Subcutaneous abdominal adipose tissue (tissue), 5 donors: ENCODE measurements at regions not wholly inside any gene's neighbourhood (a gene's known extent, or its start where the extent isn't known, plus 50 kb on each side); places are given as distances from the start of the nearest gene placed in this dataset.
"Not testable (repeated sequence)": the region's sequence is repeated elsewhere in the genome, so short reads cannot be mapped to it uniquely, and the experiment has no call there.

Experiments used
- H3K27ac ChIP-seq: one replicate; pipeline ENCODE4 v1.7.0; 2013; ENCODE audit warnings: low read depth, mild to moderate bottlenecking, inconsistent platforms, low read length, moderate library complexity
- H3K27me3 ChIP-seq, 5 donors: one replicate each; pipeline ENCODE4 v1.7.0; 2013; ENCODE audit warnings: low read length in 5 of 5, inconsistent platforms in 1 of 5; ENCODE audit not compliant: control insufficient read depth in 5 of 5, insufficient read depth in 4 of 5
- H3K36me3 ChIP-seq, 5 donors: one replicate each; pipeline ENCODE4 v1.7.0; 2013; ENCODE audit warnings: low read length in 5 of 5; ENCODE audit not compliant: control insufficient read depth in 5 of 5, insufficient read depth in 5 of 5
- H3K4me1 ChIP-seq, 5 donors: one replicate each; pipeline ENCODE4 v1.7.0; 2013; ENCODE audit warnings: low read length in 5 of 5, mild to moderate bottlenecking in 3 of 5, moderate library complexity in 1 of 5; ENCODE audit not compliant: control insufficient read depth in 5 of 5, insufficient read depth in 5 of 5
- H3K4me3 ChIP-seq, 5 donors: one replicate each; pipeline ENCODE4 v1.7.0; 2013; ENCODE audit warnings: low read length in 5 of 5, low read depth in 1 of 5
- H3K9ac ChIP-seq, 5 donors: one replicate each; pipeline ENCODE4 v1.7.0; 2013; ENCODE audit warnings: low read length in 5 of 5, mild to moderate bottlenecking in 4 of 5, moderate library complexity in 3 of 5
- H3K9me3 ChIP-seq, 5 donors: one replicate each; pipeline ENCODE4 v1.7.0; 2013; ENCODE audit warnings: low read length in 5 of 5; ENCODE audit not compliant: control insufficient read depth in 5 of 5
- donor health status: healthy.
- donor health status: healthy.
- donor health status: healthy.
- donor health status: healthy.
- donor health status: healthy.

DNA sequence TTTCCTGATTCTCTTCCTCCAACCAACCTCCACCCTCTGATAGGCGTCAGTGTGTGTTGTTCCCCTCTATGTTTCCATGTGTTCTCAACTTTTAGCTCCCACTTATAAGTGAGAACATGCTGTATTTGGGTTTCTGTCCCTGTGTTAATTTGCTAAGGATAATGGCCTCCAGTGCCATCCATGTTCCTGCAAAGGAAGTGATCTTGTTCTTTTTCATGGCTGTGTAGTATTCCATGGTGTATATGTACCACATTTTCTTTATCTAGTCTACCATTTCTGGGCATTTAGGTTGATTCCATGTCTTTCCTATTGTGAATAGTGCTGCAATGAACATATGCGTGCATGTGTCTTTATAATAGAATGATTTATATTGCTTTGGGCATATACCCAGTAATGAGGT lies 107.1 kb upstream of the CPHXL start:
- H3K9ac ChIP-seq, H3K27me3 ChIP-seq, H3K4me1 ChIP-seq, H3K27ac ChIP-seq, H3K36me3 ChIP-seq, H3K9me3 ChIP-seq, H3K4me3 ChIP-seq: not testable (repeated sequence)

DNA sequence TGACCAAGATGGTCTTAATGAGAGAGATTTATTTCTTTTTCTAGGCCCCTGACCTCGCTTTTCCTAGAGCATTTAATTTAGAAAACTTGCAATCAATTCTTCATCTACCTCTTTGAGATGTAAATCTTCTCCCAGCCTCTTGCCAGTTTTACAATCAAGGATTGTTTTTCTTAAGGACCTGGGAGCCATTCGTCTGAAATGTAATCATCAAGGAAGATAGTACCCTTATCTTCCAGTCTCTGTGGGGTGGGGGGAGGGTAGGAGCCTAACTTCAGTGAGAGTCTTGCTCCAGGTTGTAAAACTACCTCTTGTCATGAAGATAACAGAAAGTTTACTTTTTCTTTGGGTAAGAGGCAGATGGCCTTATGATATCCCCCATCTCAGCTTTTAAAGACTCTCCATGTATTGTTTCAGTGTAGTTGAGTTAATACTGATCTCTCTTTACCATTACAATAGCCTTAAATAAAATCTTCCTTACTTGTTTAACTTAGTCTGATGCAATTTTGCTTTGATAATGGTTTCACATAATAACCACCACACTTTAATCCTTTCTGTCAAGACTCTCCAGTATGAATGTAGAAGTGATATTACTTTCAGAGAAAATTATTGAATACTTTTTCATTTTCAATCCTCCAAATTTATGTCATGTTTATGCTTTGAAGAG lies 110.2 kb upstream of the CPHXL start:
- Histone ChIP-seq H3K27me3 (no peaks in the 10 kb centered on the region), H3K4me1 (no peaks in the 10 kb centered on the region), H3K9me3 (peaks cover 0 to 7% (median 4%) of the 10 kb centered on the region in 5 donors), H3K27ac (no peak overlapping the region), H3K4me3 (no peak overlapping the region), H3K9ac (no peak overlapping the region), H3K36me3 (no peaks in the 10 kb centered on the region)

DNA sequence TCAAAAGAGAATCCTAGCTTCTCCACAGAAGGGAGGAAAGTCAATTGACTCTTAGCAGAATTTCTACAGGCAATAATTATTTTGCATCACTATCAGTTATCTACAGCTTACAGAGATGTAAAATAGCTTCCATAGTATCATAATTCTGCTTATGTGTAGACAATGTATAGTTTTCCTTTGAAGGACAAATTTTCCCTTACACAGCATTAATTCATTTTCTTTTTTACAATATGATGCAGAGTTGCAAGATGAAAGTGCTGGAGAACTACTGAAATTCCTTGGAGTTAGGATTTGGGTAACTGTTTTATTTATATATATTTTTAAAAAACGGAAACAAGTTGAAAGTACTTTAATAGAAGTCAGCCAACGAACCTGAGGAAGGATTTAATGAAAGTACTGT lies 111.0 kb upstream of the CPHXL start:
- H3K27me3 ChIP-seq, result no peaks in the 10 kb centered on the region
- H3K4me1 ChIP-seq, result no peaks in the 10 kb centered on the region
- H3K36me3 ChIP-seq, result no peaks in the 10 kb centered on the region
- peaks cover 0 to 7% (median 4%) of the 10 kb centered on the region in 5 donors for H3K9me3 ChIP-seq
- no peak overlapping the region for H3K27ac ChIP-seq
- no peak overlapping the region for H3K4me3 ChIP-seq
- no peak overlapping the region for H3K9ac ChIP-seq

DNA sequence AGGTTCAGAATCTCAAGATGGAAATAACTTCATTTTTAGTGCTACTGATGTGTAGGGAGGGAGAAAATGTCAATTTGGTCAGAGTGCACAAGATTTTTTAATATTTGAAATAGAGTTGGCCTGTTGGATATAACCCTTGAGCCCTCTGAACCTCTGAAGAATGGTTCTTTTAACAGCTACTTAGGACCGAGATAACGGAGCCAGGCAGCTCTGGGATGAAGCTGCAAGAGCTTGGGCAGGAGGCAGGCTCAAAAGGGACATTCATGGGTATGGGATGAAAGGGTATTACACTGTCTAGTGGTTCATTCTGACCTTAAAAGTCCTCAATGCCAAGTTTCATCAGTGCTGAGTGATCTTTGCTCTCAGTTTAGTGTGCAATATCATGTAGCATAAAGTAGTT lies 111.4 kb upstream of the CPHXL start:
- H3K9ac ChIP-seq, result no peak overlapping the region

DNA sequence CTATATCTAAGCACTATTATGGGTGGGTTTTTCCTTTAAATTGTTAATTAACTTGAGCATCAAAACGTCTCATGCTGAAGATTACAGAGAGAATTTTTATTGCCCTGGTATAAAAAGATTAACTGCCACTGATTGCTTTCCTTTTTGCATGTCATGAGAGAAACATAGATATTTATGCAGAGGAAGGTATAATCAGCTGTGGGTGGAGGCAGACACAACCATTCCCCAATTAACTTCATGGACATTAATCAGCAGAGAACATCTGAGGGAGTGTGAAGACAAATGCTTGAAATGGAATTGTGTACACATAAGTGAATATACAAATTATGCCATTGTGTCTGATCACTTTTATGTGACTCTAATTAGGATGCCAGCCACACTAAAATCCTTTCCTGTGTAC lies 115.2 kb upstream of the CPHXL start:
- no peak overlapping the region for H3K9ac ChIP-seq
- H3K9me3 ChIP-seq, result no peaks in the 10 kb centered on the region
- no peak overlapping the region for H3K27ac ChIP-seq

More for the DNA sequence above, 111.4 kb upstream of the CPHXL start:
- Histone ChIP-seq H3K4me3 (no peak overlapping the region), H3K27me3 (no peaks in the 10 kb centered on the region), H3K4me1 (no peaks in the 10 kb centered on the region), H3K27ac (no peak overlapping the region), H3K9me3 (peaks cover 0 to 7% (median 4%) of the 10 kb centered on the region in 5 donors), H3K36me3 (no peaks in the 10 kb centered on the region)

DNA sequence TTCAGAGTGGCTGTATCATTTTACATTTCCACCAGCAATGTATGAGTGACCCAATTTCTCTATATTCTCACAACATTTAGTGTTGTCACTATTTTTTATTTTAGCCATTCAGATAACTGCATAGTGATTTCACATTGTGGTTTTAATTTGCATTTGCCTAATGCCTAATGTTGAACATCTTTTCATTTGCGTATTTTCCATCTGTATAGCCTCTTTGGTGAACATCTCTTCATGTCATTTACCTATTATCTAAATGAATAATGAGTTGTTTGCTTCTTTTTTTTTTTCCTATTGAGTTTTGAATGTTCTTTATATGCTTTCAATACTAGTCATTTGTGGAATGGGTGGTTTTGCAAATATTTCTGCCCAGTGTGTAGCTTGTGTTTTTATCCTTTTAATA lies 120.9 kb upstream of the CPHXL start:
- no peaks in the 10 kb centered on the region for H3K27me3 ChIP-seq
- no peak overlapping the region for H3K9ac ChIP-seq
- H3K4me3 ChIP-seq, result no peak overlapping the region
- no peaks in the 10 kb centered on the region for H3K9me3 ChIP-seq
- no peak overlapping the region for H3K27ac ChIP-seq
- no peaks in the 10 kb centered on the region for H3K4me1 ChIP-seq
- H3K36me3 ChIP-seq, result no peaks in the 10 kb centered on the region

More for the DNA sequence above, 115.2 kb upstream of the CPHXL start:
- no peaks in the 10 kb centered on the region for H3K4me1 ChIP-seq
- no peaks in the 10 kb centered on the region for H3K27me3 ChIP-seq
- no peaks in the 10 kb centered on the region for H3K36me3 ChIP-seq
- no peak overlapping the region for H3K4me3 ChIP-seq

DNA sequence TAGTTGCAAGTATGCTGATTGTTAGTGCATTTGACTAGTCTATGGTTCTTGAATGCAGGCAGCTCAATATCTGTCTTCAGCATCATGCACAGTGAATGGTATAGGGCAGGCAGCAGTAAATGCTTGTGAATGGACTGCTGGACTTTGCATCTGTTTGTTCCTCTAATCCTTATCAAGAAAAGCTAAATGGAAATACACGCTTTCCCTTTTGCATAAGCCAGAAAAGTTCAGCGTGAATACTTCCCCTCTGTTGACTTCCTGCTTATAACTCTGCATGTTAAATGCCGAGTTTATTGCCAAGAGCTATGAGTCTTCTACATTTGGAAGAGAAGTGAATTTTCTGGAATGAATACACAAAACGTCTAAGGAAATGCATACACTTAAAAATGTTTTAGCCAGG lies 127.9 kb upstream of the CPHXL start:
- H3K27ac ChIP-seq, result no peak overlapping the region
- no peaks in the 10 kb centered on the region for H3K27me3 ChIP-seq

DNA sequence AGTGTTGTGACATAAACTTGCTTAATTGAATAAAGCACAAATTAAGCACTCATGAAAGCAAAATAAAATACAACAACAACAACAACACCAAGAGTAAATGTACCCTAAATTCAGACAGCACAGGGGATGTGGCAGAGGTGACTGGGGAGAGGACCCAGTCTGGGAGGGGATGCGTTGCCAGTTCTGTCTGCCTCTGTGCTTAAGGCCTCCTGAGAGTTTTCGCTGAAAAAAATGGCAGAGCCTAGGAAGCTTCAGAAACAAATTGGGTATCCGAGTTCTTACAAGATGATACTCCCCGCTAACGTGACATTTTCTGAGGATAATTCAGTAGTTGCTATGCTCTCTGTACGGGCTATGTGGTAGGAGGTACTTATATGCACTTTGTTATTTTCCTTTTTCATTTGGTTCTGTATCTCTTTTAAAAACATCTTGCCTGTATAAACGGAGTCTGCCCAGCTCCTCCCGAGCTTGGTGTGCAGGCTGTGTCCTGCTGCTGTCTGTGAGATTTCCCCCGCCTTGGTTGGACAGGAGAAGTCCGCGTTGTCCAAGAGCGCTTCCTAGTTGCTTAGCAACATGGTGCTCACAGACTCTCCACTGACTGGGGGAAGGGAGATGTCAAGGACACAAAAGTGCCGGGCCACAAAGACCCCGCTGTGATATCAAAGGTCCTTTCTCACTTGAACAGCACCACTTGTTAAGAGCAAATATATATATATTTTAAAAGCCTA lies 134.2 kb upstream of the CPHXL start:
- Histone ChIP-seq H3K9me3 (no peaks in the 10 kb centered on the region), H3K27ac (no peak overlapping the region), H3K4me1 (no peaks in the 10 kb centered on the region), H3K9ac (no peak overlapping the region), H3K27me3 (no peaks in the 10 kb centered on the region), H3K36me3 (no peaks in the 10 kb centered on the region), H3K4me3 (no peak overlapping the region)

More for the DNA sequence above, 127.9 kb upstream of the CPHXL start:
- Histone ChIP-seq H3K4me3 (no peak overlapping the region), H3K9ac (no peak overlapping the region), H3K4me1 (no peaks in the 10 kb centered on the region), H3K36me3 (no peaks in the 10 kb centered on the region), H3K9me3 (no peaks in the 10 kb centered on the region)

DNA sequence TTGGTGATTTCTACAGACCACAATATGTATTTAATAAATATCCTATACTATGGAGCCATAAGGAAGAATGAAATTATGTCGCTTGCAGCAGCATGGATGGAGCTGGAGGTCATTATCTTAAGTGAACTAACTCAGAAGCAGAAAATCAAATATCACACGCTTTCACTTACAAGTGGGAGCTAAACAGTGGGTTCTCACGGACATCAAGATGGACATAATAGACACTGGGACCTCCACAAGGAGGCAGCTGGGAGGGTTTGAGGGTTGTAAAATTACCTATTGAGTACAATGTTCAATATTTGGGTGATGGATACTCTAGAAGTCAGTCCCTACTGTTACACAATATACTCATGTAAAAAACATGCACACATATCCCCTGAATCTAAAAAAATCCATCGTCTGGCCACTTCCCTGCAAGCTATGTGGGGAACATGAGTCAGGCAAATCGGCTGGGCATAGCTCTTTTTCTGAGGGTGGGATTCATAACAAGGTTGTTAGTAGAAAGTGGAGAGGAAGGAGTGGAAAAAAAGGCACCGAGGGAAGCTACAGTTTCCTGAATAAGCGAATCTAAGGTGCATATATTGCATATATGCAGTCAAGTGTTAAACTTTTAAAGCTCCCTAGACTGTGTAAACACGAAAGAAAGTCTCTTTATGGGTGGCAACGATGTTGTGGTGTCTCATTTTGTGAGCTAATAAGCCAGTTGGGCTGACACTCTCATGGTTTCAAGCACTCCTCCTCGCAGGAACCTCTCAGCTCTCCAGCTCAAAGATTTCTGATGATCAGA lies 135.2 kb upstream of the CPHXL start:
- H3K36me3 ChIP-seq, result no peaks in the 10 kb centered on the region
- H3K27me3 ChIP-seq, result no peaks in the 10 kb centered on the region
- H3K4me3 ChIP-seq, result no peak overlapping the region
- H3K9ac ChIP-seq, result no peak overlapping the region
- no peaks in the 10 kb centered on the region for H3K9me3 ChIP-seq
- H3K27ac ChIP-seq, result no peak overlapping the region
- H3K4me1 ChIP-seq, result no peaks in the 10 kb centered on the region

DNA sequence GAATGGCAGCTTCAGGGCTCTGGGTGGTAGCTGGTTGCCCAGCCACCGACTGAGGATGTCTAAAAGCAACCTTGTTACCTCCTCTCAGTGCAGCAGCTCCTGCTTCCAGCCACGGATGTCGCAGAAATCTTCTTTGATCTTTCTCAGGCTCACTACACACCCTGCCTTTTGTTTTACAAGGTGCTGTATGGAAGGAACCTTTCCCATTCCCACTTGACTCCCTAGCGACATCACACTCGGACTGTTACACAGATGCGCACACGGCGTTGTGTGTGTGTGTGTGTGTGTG lies 135.8 kb upstream of the CPHXL start:
- no peak overlapping the region for H3K9ac ChIP-seq
- no peaks in the 10 kb centered on the region for H3K9me3 ChIP-seq
- H3K4me1 ChIP-seq, result no peaks in the 10 kb centered on the region
- H3K27ac ChIP-seq, result no peak overlapping the region
- no peaks in the 10 kb centered on the region for H3K36me3 ChIP-seq
- H3K27me3 ChIP-seq, result no peaks in the 10 kb centered on the region
- no peak overlapping the region for H3K4me3 ChIP-seq
